K562 (cell line): ENCODE measurements at regions not wholly inside any gene's neighbourhood (a gene's known extent, or its start where the extent isn't known, plus 50 kb on each side); places are given as distances from the start of the nearest gene placed in this dataset.

ENCODE experiments used
- BRF1 ChIP-seq: IDR thresholded peaks from 3 replicates; pipeline ENCODE4 v1.6.1; 2011; ENCODE audit warnings: borderline replicate concordance, mild to moderate bottlenecking; ENCODE audit not compliant: insufficient read length; ENCODE audit errors: extremely low read depth
- BRF2 ChIP-seq: IDR thresholded peaks from 3 replicates; pipeline ENCODE4 v1.6.1; 2011; ENCODE audit warnings: borderline replicate concordance, mild to moderate bottlenecking; ENCODE audit not compliant: insufficient read length, insufficient read depth
- CTCF ChIP-seq, 3 experiments: IDR thresholded peaks in 2 of 3; conservative IDR thresholded peaks in 1 of 3; 2 replicates each; pipeline ENCODE4 v1.5.1; 2011 to 2012; ENCODE audit warnings: low read length in 3 of 3, mild to moderate bottlenecking in 3 of 3, control low read depth in 2 of 3, improper control_type of control experiment in 1 of 3, inconsistent platforms in 1 of 3, low read depth in 1 of 3, mixed read lengths in 1 of 3, moderate library complexity in 1 of 3; ENCODE audit not compliant: insufficient read depth in 2 of 3
- GATA2 ChIP-seq: sonication (generic); formaldehyde crosslinking; IDR thresholded peaks from 2 replicates; pipeline ENCODE4 v1.4.0; 2020; ENCODE audit warnings: mild to moderate bottlenecking, missing genetic modification reagents
- POLR2A ChIP-seq: fragments of 450-650 bp; conservative IDR thresholded peaks from 2 replicates; pipeline ENCODE4 v1.6.1; 2016
- POLR3G ChIP-seq: IDR thresholded peaks from 2 replicates; pipeline ENCODE4 v1.6.1; 2011; ENCODE audit not compliant: insufficient read length, insufficient replicate concordance; ENCODE audit errors: extremely low read depth
- RB1 ChIP-seq: fragments of 450-650 bp; IDR thresholded peaks from 2 replicates; pipeline ENCODE4 v1.6.1; 2017; ENCODE audit warnings: low read depth, mild to moderate bottlenecking
- TCF7 ChIP-seq: sonication (generic); IDR thresholded peaks from 2 replicates; pipeline ENCODE4 v1.6.1; 2016; ENCODE audit warnings: antibody characterized with exemption, borderline replicate concordance
- ZNF121 ChIP-seq: sonication (generic); formaldehyde crosslinking; conservative IDR thresholded peaks from 2 replicates; pipeline ENCODE4 v1.8.0; 2022; ENCODE audit warnings: missing genetic modification reagents
- TF ChIP-seq, protein P1 (sequence below), 2 experiments: fragments of 450-650 bp; conservative IDR thresholded peaks; 2 replicates each; pipeline ENCODE4 v1.6.1; 2017; ENCODE audit warnings: mild to moderate bottlenecking in 2 of 2, moderate library complexity in 2 of 2
- TF ChIP-seq, protein P2 (sequence below): sonication (generic); formaldehyde crosslinking; IDR thresholded peaks from 2 replicates; pipeline ENCODE4 v1.8.1; 2022; ENCODE audit warnings: missing genetic modification reagents

DNA sequence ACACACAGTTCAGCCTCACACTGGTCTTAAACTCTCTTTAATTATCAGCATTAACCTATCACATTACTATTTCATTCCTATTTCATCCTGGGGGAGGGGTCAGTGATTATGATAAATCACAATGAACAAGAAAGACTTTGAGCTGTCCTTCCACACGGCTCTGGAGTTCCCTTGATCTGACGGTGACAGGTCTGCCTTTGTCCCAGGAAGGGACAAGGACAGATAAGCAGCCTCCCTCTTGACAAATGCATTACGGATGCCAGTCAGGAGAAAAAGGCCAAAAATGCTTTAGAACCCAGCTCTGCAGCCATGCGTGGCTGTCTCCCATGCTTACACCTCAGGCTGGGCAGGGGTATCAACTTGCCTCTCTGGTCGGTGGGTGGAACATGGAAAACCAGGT is 281.7 kb downstream of the BCL11A start:
- TF ChIP-seq BRF1 (no peak), ZNF121 (CRISPR knock-in tag) (no peak), TCF7 (no peak), POLR2A (no peak), POLR3G (no peak), CTCF (IDR thresholded peaks at IDR 0.05 in 2 of 3, conservative IDR thresholded peaks at IDR 0.05 in 1 of 3; ENCODE audit: insufficient read depth in 2 of 3, low read depth in 1 of 3, low read length in 3 of 3) (no peak), BRF2 (no peak), GATA2 (CRISPR knock-in tag) (no peak), RB1 (no peak)
- TF ChIP-seq, protein P1, sequence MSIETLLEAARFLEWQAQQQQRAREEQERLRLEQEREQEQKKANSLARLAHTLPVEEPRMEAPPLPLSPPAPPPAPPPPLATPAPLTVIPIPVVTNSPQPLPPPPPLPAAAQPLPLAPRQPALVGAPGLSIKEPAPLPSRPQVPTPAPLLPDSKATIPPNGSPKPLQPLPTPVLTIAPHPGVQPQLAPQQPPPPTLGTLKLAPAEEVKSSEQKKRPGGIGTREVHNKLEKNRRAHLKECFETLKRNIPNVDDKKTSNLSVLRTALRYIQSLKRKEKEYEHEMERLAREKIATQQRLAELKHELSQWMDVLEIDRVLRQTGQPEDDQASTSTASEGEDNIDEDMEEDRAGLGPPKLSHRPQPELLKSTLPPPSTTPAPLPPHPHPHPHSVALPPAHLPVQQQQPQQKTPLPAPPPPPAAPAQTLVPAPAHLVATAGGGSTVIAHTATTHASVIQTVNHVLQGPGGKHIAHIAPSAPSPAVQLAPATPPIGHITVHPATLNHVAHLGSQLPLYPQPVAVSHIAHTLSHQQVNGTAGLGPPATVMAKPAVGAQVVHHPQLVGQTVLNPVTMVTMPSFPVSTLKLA (conservative IDR thresholded peaks at IDR 0.05) = no peak
- TF ChIP-seq, protein P2, sequence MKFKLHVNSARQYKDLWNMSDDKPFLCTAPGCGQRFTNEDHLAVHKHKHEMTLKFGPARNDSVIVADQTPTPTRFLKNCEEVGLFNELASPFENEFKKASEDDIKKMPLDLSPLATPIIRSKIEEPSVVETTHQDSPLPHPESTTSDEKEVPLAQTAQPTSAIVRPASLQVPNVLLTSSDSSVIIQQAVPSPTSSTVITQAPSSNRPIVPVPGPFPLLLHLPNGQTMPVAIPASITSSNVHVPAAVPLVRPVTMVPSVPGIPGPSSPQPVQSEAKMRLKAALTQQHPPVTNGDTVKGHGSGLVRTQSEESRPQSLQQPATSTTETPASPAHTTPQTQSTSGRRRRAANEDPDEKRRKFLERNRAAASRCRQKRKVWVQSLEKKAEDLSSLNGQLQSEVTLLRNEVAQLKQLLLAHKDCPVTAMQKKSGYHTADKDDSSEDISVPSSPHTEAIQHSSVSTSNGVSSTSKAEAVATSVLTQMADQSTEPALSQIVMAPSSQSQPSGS (CRISPR knock-in tag) = no peak
